ENCODE measurements at regions not wholly inside any gene's neighbourhood (a gene's known extent, or its start where the extent isn't known, plus 50 kb on each side); places are given as distances from the start of the nearest gene placed in this dataset.

- DNase-seq, result no peak
These were observed 733.9 kb upstream of the ACVR2A start for GRCh38 chr2:147110962-147111361.

GRCh38 chr2:147110317-147110716 lies 734.5 kb upstream of the ACVR2A start:
- peak; percentile 6 for DNase-seq

GRCh38 chr2:147109291-147109690 lies 735.5 kb upstream of the ACVR2A start:
- DNase-seq, result no peak

GRCh38 chr2:147108548-147108947 lies 736.3 kb upstream of the ACVR2A start:
- no peak for DNase-seq

GRCh38 chr2:147101941-147102790 lies 742.7 kb upstream of the ACVR2A start:
- DNase-seq, result no peak

- DNase-seq, result no peak
These were observed 744.3 kb upstream of the ACVR2A start for GRCh38 chr2:147100406-147101035.

GRCh38 chr2:147099845-147100244 lies 745.0 kb upstream of the ACVR2A start:
- DNase-seq, result no peak

GRCh38 chr2:147098940-147099339 lies 745.9 kb upstream of the ACVR2A start:
- no peak for DNase-seq

- no peak for DNase-seq
These were observed 747.1 kb upstream of the ACVR2A start for GRCh38 chr2:147097747-147098146.

GRCh38 chr2:147096671-147097070 lies 748.2 kb upstream of the ACVR2A start:
- no peak for DNase-seq

GRCh38 chr2:147095376-147095775 lies 749.5 kb upstream of the ACVR2A start:
- DNase-seq, result no peak

- no peak for DNase-seq
These were observed 750.8 kb upstream of the ACVR2A start for GRCh38 chr2:147094077-147094476.

GRCh38 chr2:147092266-147092665 lies 752.6 kb upstream of the ACVR2A start:
- DNase-seq, result no peak

GRCh38 chr2:147091448-147091847 lies 753.4 kb upstream of the ACVR2A start:
- no peak for DNase-seq

- no peak for DNase-seq
These were observed 756.0 kb upstream of the ACVR2A start for GRCh38 chr2:147088871-147089270.

GRCh38 chr2:147086715-147087114 lies 758.1 kb upstream of the ACVR2A start:
- no peak for DNase-seq

- DNase-seq, result no peak
These were observed 761.2 kb upstream of the ACVR2A start for GRCh38 chr2:147083664-147084063.

GRCh38 chr2:147082850-147083522 lies 761.8 kb upstream of the ACVR2A start:
- peak; percentile 72 for DNase-seq

- DNase-seq, result no peak
These were observed 763.0 kb upstream of the ACVR2A start for GRCh38 chr2:147081831-147082230.

GRCh38 chr2:147076634-147077033 lies 768.2 kb upstream of the ACVR2A start:
- DNase-seq, result no peak

- no peak for DNase-seq
These were observed 776.8 kb upstream of the ACVR2A start for GRCh38 chr2:147068071-147068470.

GRCh38 chr2:147067136-147067535 lies 777.7 kb upstream of the ACVR2A start:
- no peak for DNase-seq

- DNase-seq, result no peak
These were observed 782.8 kb upstream of the ACVR2A start for GRCh38 chr2:147062073-147062472.
